HEK293 (cell line): ENCODE measurements at regions not wholly inside any gene's neighbourhood (a gene's known extent, or its start where the extent isn't known, plus 50 kb on each side); places are given as distances from the start of the nearest gene placed in this dataset.

Experiments
- CTCF ChIA-PET: fragments of 350-600 bp; formaldehyde crosslinking; extraction: SDS; loops from one replicate; lab custom pipeline; 2021; ENCODE audit warnings: antibody characterized with exemption; lab: Yijun Ruan, JAX
- POLR2A ChIA-PET: fragments of 300-600 bp; formaldehyde crosslinking; extraction: SDS; loops from one replicate; lab custom pipeline; 2020; ENCODE audit warnings: antibody characterized with exemption, inconsistent platforms; lab: Yijun Ruan, JAX
- H3K27ac ChIP-seq: fragments of 200-500 bp; sonication (Bioruptor generic); 2 replicates; pipeline ENCODE4 v1.5.1; 2014; ENCODE audit warnings: low read depth, low read length, control low read depth, inconsistent platforms; ENCODE audit errors: extremely low read depth
- H3K36me3 ChIP-seq, 2 experiments: fragments of 200-500 bp in 1 of 2; sonication (Bioruptor generic) in 1 of 2; 1 replicate in 1 of 2; 2 replicates in 1 of 2; pipeline ENCODE4 v1.5.1; 2014 to 2017; ENCODE audit warnings: inconsistent platforms in 2 of 2, low read length in 2 of 2; ENCODE audit not compliant: control insufficient read depth in 2 of 2, insufficient read depth in 1 of 2
- H3K4me1 ChIP-seq: fragments of 200-500 bp; sonication (Bioruptor generic); 2 replicates; pipeline ENCODE4 v1.5.1; 2014; ENCODE audit warnings: mild to moderate bottlenecking, low read length, inconsistent platforms; ENCODE audit not compliant: control insufficient read depth, insufficient read depth
- H3K4me3 ChIP-seq: 2 replicates; pipeline ENCODE4 v1.5.1; 2011; ENCODE audit warnings: low read depth, mild to moderate bottlenecking, control low read depth, low read length, moderate library complexity
- H3K9me3 ChIP-seq: fragments of 200-500 bp; sonication (Bioruptor generic); 2 replicates; pipeline ENCODE4 v1.5.1; 2014; ENCODE audit warnings: low read depth, low read length, inconsistent platforms; ENCODE audit not compliant: control insufficient read depth, insufficient read depth
- FEZF1 ChIP-seq: fragments of 450-650 bp; formaldehyde crosslinking; IDR thresholded peaks from 2 replicates; pipeline ENCODE4 v1.5.1; 2016; ENCODE audit warnings: missing biosample characterization, missing genetic modification characterization
- KLF16 ChIP-seq: fragments of 450-650 bp; formaldehyde crosslinking; IDR thresholded peaks from 2 replicates; pipeline ENCODE4 v1.5.1; 2017; ENCODE audit warnings: missing biosample characterization, missing genetic modification characterization
- ZBTB20 ChIP-seq: fragments of 450-650 bp; formaldehyde crosslinking; IDR thresholded peaks from 2 replicates; pipeline ENCODE4 v1.5.1; 2016; ENCODE audit warnings: missing biosample characterization, missing genetic modification characterization
- ZNF10 ChIP-seq: fragments of 450-650 bp; formaldehyde crosslinking; IDR thresholded peaks from 2 replicates; pipeline ENCODE4 v1.5.1; 2017; ENCODE audit warnings: missing biosample characterization, missing genetic modification characterization
- ZNF112 ChIP-seq: fragments of 450-650 bp; formaldehyde crosslinking; IDR thresholded peaks from 2 replicates; pipeline ENCODE4 v1.5.0; 2017; ENCODE audit warnings: missing biosample characterization, missing genetic modification characterization
- ZNF155 ChIP-seq: fragments of 450-650 bp; formaldehyde crosslinking; IDR thresholded peaks from 2 replicates; pipeline ENCODE4 v1.5.1; 2016; ENCODE audit warnings: missing biosample characterization, missing genetic modification characterization
- ZNF157 ChIP-seq: fragments of 450-650 bp; formaldehyde crosslinking; IDR thresholded peaks from 2 replicates; pipeline ENCODE4 v1.5.1; 2016; ENCODE audit warnings: missing biosample characterization, missing genetic modification characterization
- ZNF175 ChIP-seq: fragments of 450-650 bp; formaldehyde crosslinking; IDR thresholded peaks from 2 replicates; pipeline ENCODE4 v1.5.1; 2016; ENCODE audit warnings: missing biosample characterization, missing genetic modification characterization
- ZNF274 ChIP-seq, 2 experiments: fragments of 200-500 bp in 1 of 2; fragments of 450-650 bp in 1 of 2; sonication (Bioruptor generic) in 1 of 2; formaldehyde crosslinking in 1 of 2; IDR thresholded peaks; 2 replicates each; pipeline versions ENCODE4 v1.5.1 to v1.6.1; 2014 to 2016; ENCODE audit warnings: borderline replicate concordance in 1 of 2, inconsistent platforms in 1 of 2, low read length in 1 of 2, missing biosample characterization in 1 of 2, missing genetic modification characterization in 1 of 2
- ZNF416 ChIP-seq: fragments of 450-650 bp; formaldehyde crosslinking; IDR thresholded peaks from 2 replicates; pipeline ENCODE4 v1.5.1; 2016; ENCODE audit warnings: missing biosample characterization, missing genetic modification characterization
- ZNF544 ChIP-seq: fragments of 450-650 bp; formaldehyde crosslinking; IDR thresholded peaks from 2 replicates; pipeline ENCODE4 v1.5.0; 2017; ENCODE audit warnings: missing biosample characterization, missing genetic modification characterization
- ZNF558 ChIP-seq: fragments of 450-650 bp; formaldehyde crosslinking; IDR thresholded peaks from 2 replicates; pipeline ENCODE4 v1.5.1; 2016; ENCODE audit warnings: missing biosample characterization, missing genetic modification characterization
- ZNF623 ChIP-seq: fragments of 450-650 bp; formaldehyde crosslinking; IDR thresholded peaks from 2 replicates; pipeline ENCODE4 v1.5.1; 2016; ENCODE audit warnings: missing biosample characterization, missing genetic modification characterization
- TF ChIP-seq, protein P1 (sequence below): fragments of 450-650 bp; formaldehyde crosslinking; IDR thresholded peaks from 2 replicates; pipeline ENCODE4 v1.5.1; 2016; ENCODE audit warnings: missing biosample characterization, missing genetic modification characterization
- TF ChIP-seq, protein P2 (sequence below): fragments of 450-650 bp; formaldehyde crosslinking; IDR thresholded peaks from 2 replicates; pipeline ENCODE4 v1.5.1; 2016; ENCODE audit warnings: missing biosample characterization, missing genetic modification characterization
- TF ChIP-seq, protein P3 (sequence below): fragments of 450-650 bp; formaldehyde crosslinking; IDR thresholded peaks from 2 replicates; pipeline ENCODE4 v1.5.1; 2016; ENCODE audit warnings: missing biosample characterization, missing genetic modification characterization

DNA sequence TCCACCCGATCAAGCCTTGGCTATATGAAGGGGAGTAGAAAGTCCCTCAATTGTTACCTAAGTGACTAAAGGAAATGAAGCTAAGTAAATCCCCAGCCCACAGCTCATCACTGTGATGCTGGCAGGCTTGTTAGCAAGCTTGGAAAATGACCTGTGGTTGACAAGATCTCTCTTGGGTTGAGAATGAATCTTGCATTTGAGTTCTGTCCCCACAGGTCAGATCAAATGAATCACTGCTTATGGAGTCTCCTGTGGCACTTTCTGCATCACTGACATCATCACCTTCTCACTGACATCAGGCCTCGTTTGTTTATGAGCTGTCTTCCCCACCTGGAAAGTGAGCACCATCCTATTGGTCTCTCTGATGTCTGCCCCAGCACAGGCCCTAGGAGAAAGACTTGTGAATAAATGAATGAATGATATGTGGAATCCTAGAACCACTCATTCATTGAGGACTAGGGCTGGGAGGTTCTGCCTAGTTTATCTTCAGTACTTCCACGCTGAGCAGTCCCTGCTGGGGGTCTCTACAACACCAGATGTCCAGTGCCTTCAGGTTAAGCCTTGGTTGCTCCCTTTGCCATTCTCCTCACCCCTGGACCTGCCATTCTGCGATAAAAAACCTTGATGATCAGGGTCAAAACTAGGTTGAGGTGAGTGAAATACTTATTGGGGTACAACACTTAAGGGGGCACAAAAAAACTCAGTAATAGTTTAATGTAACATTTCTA is 318.4 kb upstream of the MOCS1 start (continued):
- TF ChIP-seq FEZF1 (tag by site-specific recombination): no peak

DNA sequence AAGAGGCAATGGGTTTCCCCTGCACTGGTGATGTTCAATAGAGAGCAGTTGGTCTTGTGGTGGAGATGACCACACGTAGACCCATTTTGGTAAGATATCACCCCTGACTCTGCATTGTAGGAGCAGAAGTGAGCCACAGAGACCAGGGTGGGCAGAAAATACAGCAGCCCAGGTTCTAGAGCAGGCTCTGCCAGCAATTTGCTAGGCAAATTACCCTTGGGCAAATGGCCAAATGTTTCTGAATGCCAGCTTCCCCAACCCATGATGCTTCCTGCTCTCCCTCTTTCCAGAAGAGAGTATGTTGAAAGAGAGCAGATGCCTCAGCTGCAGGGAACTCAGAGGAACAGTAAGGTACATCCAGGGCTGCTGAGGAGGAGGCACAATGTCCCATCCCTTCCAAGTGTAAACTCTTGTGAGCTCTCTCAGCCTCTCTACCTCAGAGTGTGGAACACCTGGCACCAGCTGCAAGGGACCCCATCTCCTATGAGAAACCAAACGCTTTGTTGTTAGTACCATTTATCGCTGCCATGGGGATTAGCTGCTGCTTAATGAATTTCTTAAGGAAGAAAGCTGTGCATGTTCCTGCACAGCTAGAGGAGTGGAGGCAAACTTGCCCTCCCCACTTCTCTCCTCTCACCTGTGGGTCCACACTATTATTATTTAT is 317.5 kb upstream of the MOCS1 start:
- CTCF ChIA-PET: interaction anchor here (0.6 to 0.7 kb wide), 2 partner anchors 26 to 297 kb away, joined by 4 read pairs; no protein-coding TSS in a partner anchor

DNA sequence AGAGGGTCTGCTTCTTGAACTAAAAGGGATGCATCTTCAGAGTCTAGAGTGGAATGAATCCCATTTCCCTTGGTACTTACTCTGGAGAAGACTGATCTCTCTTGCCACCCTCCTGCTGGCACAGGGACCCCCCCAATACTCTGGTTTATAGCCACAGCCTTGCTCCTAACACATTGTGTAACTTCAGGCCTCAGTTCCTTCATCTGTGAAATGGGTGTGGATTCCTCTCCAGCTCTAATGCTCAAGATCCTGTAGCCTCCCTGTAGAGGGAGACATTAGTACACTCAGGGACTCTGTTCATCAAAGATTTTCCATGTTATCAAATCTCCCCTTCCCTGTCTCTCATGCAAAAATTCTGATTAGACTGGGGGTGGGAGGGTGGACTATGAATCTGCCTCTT is 315.7 kb upstream of the MOCS1 start:
- ChIA-PET POLR2A (interaction anchor here (0.7 kb wide), 1 partner anchor 14 kb away, joined by 3 read pairs; no protein-coding TSS in a partner anchor), CTCF (interaction anchor here (0.6 kb wide), 2 partner anchors 593 to 1800 kb away, joined by 3 read pairs; no protein-coding TSS in a partner anchor)
- H3K36me3 ChIP-seq: no peaks in the 10 kb centered on the region

More for the DNA sequence above, 317.5 kb upstream of the MOCS1 start:
- Histone ChIP-seq H3K27ac (no peak overlapping the region), H3K4me3 (no peak overlapping the region)
- POLR2A ChIA-PET: no interaction called here
- TF ChIP-seq ZNF112 (tag by site-specific recombination) (no peak), ZBTB20 (peak; percentile 66)
- TF ChIP-seq, all 188 proteins: peak for 1
- Histone ChIP-seq H3K9me3 (no peaks in the 10 kb centered on the region), H3K4me1 (no peaks in the 10 kb centered on the region), H3K36me3 (no peaks in the 10 kb centered on the region)

DNA sequence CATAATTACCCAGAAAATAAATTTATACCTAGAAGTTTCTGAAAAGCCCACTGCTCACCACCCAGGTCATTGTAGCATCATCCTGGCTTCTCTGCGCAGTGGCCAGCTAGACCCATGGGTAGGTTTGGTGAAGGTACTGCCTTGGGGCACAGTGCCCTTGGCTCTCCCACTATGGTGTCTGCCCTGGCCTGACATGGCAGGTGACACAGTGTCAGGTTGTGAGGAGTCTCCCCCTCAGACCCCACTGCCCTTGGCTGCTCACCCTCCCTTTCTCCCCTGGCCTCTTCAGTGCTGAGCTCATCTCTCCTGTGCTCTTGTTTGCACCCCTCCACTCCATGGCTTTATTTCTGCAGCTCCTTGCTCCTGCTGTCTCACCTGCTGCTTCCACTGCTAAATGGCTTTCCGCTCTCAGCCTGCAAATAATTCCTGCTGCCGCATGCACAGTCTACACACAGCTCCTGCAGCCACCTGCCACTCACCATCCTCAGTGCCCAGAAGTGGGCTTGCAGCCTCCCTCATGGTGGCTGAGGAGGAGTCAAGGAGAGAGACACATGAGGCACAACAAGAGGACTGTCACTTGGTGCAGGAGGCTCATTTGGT is 313.4 kb upstream of the MOCS1 start:
- Histone ChIP-seq H3K9me3 (no peaks in the 10 kb centered on the region), H3K4me1 (no peaks in the 10 kb centered on the region), H3K4me3 (no peak overlapping the region), H3K36me3 (no peaks in the 10 kb centered on the region), H3K27ac (no peak overlapping the region)
- POLR2A ChIA-PET: no interaction called here
- CTCF ChIA-PET: no interaction called here
- no peak for TF ChIP-seq ZNF157 (tag by site-specific recombination)
- no peak for TF ChIP-seq ZNF558 (tag by site-specific recombination)
- TF ChIP-seq ZNF623 (tag by site-specific recombination): no peak
- no peak for TF ChIP-seq ZNF274 (IDR thresholded peaks at IDR 0.05; ENCODE audit: low read length)
- no peak for TF ChIP-seq ZNF274 (tag by site-specific recombination; IDR thresholded peaks at IDR 0.05; ENCODE audit: borderline replicate concordance)
- no peak for TF ChIP-seq ZNF416 (tag by site-specific recombination)
- TF ChIP-seq KLF16 (tag by site-specific recombination): no peak
- TF ChIP-seq, protein P1, sequence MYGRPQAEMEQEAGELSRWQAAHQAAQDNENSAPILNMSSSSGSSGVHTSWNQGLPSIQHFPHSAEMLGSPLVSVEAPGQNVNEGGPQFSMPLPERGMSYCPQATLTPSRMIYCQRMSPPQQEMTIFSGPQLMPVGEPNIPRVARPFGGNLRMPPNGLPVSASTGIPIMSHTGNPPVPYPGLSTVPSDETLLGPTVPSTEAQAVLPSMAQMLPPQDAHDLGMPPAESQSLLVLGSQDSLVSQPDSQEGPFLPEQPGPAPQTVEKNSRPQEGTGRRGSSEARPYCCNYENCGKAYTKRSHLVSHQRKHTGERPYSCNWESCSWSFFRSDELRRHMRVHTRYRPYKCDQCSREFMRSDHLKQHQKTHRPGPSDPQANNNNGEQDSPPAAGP (tag by site-specific recombination): no peak
- TF ChIP-seq, protein P2, sequence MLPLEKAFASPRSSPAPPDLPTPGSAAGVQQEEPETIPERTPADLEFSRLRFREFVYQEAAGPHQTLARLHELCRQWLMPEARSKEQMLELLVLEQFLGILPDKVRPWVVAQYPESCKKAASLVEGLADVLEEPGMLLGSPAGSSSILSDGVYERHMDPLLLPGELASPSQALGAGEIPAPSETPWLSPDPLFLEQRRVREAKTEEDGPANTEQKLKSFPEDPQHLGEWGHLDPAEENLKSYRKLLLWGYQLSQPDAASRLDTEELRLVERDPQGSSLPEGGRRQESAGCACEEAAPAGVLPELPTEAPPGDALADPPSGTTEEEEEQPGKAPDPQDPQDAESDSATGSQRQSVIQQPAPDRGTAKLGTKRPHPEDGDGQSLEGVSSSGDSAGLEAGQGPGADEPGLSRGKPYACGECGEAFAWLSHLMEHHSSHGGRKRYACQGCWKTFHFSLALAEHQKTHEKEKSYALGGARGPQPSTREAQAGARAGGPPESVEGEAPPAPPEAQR (tag by site-specific recombination): no peak
- TF ChIP-seq ZNF10: no peak
- TF ChIP-seq, protein P3, sequence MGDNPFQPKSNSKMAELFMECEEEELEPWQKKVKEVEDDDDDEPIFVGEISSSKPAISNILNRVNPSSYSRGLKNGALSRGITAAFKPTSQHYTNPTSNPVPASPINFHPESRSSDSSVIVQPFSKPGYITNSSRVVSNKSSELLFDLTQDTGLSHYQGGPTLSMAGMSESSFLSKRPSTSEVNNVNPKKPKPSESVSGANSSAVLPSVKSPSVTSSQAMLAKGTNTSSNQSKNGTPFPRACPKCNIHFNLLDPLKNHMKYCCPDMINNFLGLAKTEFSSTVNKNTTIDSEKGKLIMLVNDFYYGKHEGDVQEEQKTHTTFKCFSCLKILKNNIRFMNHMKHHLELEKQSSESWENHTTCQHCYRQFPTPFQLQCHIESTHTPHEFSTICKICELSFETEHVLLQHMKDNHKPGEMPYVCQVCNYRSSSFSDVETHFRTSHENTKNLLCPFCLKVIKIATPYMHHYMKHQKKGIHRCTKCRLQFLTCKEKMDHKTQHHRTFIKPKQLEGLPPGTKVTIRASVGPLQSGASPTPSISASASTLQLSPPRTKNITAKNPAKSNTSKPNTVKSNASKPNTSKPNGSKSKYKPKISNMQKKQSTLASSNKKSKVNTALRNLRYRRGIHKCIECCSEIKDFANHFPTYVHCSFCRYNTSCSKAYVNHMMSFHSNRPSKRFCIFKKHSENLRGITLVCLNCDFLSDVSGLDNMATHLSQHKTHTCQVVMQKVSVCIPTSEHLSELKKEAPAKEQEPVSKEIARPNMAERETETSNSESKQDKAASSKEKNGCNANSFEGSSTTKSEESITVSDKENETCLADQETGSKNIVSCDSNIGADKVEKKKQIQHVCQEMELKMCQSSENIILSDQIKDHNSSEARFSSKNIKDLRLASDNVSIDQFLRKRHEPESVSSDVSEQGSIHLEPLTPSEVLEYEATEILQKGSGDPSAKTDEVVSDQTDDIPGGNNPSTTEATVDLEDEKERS (tag by site-specific recombination): no peak

More for the DNA sequence above, 315.7 kb upstream of the MOCS1 start:
- H3K9me3 ChIP-seq: no peaks in the 10 kb centered on the region
- H3K4me1 ChIP-seq: no peaks in the 10 kb centered on the region
- TF ChIP-seq, protein P3 (tag by site-specific recombination): no peak
- TF ChIP-seq ZNF544 (tag by site-specific recombination): no peak
- TF ChIP-seq ZNF175 (tag by site-specific recombination): no peak
- no peak for TF ChIP-seq ZNF155 (tag by site-specific recombination)
- H3K4me3 ChIP-seq: no peak overlapping the region
- H3K27ac ChIP-seq: no peak overlapping the region
